ENCODE measurements at regions not wholly inside any gene's neighbourhood (a gene's known extent, or its start where the extent isn't known, plus 50 kb on each side); places are given as distances from the start of the nearest gene placed in this dataset.

DNA sequence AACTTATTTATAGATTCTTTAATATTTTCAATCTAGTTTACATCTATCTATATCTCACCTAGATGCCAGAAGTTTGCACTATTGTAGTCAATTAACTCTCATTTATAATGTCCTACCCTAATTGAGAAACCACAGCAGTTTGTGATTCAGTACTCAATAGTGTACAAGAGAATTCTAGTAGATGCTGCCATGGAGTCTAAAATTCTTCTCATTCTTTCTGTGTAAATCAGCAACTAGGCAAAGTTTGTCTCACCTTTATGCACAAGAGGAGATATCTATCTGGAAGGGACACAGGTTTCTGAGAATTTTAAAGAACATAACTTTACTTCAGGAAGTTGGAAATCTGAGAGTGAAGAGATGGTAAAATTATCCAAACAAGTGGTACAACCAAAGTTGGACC is 173.0 kb upstream of the FBXL7 start:
- TF ChIP-seq EZH2 (IDR thresholded peaks at IDR 0.05; ENCODE audit: insufficient read depth, poor library complexity, severe bottlenecking) = no peak
- no peak for TF ChIP-seq EZH2phosphoT487 (IDR thresholded peaks at IDR 0.05; ENCODE audit: insufficient read depth, low read depth)
